ENCODE measurements at regions not wholly inside any gene's neighbourhood (a gene's known extent, or its start where the extent isn't known, plus 50 kb on each side); places are given as distances from the start of the nearest gene placed in this dataset.

GRCh38 chr18:73880387-73880786 is 267.2 kb downstream of the FBXO15 start:
- H3K4me3 ChIP-seq = no peak overlapping the region
- no peak overlapping the region for H3K27ac ChIP-seq
- DNase-seq = no peak
- intact Hi-C loops (cut with DNase I; ENCODE audit: low total_unique reads) = no loop called here
- no peaks in the 10 kb centered on the region for H3K27me3 ChIP-seq
- H3K36me3 ChIP-seq = no peaks in the 10 kb centered on the region
- TF ChIP-seq CTCF (IDR thresholded peaks at IDR 0.05) (no peak), POLR2A (IDR thresholded peaks at IDR 0.05) (no peak)
- H3K9me3 ChIP-seq = no peaks in the 10 kb centered on the region
- no peaks in the 10 kb centered on the region for H3K4me1 ChIP-seq

GRCh38 chr18:73879766-73880165 is 267.9 kb downstream of the FBXO15 start:
- H3K27ac ChIP-seq = no peak overlapping the region
- H3K9me3 ChIP-seq = no peaks in the 10 kb centered on the region
- H3K27me3 ChIP-seq = no peaks in the 10 kb centered on the region
- no peak overlapping the region for H3K4me3 ChIP-seq
- no peaks in the 10 kb centered on the region for H3K36me3 ChIP-seq
- DNase-seq = no peak
- TF ChIP-seq CTCF (IDR thresholded peaks at IDR 0.05) (no peak), POLR2A (IDR thresholded peaks at IDR 0.05) (no peak)
- intact Hi-C loops (cut with DNase I; ENCODE audit: low total_unique reads) = no loop called here
- no peaks in the 10 kb centered on the region for H3K4me1 ChIP-seq

GRCh38 chr18:73879328-73879727 is 268.3 kb downstream of the FBXO15 start:
- DNase-seq = no peak
- intact Hi-C loops (cut with DNase I; ENCODE audit: low total_unique reads) = no loop called here
- H3K4me3 ChIP-seq = no peak overlapping the region
- no peak for TF ChIP-seq CTCF (IDR thresholded peaks at IDR 0.05)
- no peak for TF ChIP-seq POLR2A (IDR thresholded peaks at IDR 0.05)
- no peak overlapping the region for H3K27ac ChIP-seq
- H3K36me3 ChIP-seq = no peaks in the 10 kb centered on the region
- H3K4me1 ChIP-seq = no peaks in the 10 kb centered on the region
- no peaks in the 10 kb centered on the region for H3K27me3 ChIP-seq
- H3K9me3 ChIP-seq = no peaks in the 10 kb centered on the region

- TF ChIP-seq POLR2A (IDR thresholded peaks at IDR 0.05) (no peak), CTCF (IDR thresholded peaks at IDR 0.05) (no peak)
- no peak overlapping the region for H3K27ac ChIP-seq
- intact Hi-C loops (cut with DNase I; ENCODE audit: low total_unique reads) = no loop called here
- no peak overlapping the region for H3K4me3 ChIP-seq
- H3K27me3 ChIP-seq = no peaks in the 10 kb centered on the region
- no peaks in the 10 kb centered on the region for H3K36me3 ChIP-seq
- H3K9me3 ChIP-seq = no peaks in the 10 kb centered on the region
- H3K4me1 ChIP-seq = no peaks in the 10 kb centered on the region
- no peak for DNase-seq
Measured at GRCh38 chr18:73869182-73869581, 278.5 kb downstream of the FBXO15 start.

GRCh38 chr18:73861771-73862170 is 285.9 kb downstream of the FBXO15 start:
- H3K9me3 ChIP-seq = no peaks in the 10 kb centered on the region
- H3K27me3 ChIP-seq = no peaks in the 10 kb centered on the region
- no peaks in the 10 kb centered on the region for H3K4me1 ChIP-seq
- no peak for TF ChIP-seq POLR2A (IDR thresholded peaks at IDR 0.05)
- TF ChIP-seq CTCF (IDR thresholded peaks at IDR 0.05) = no peak
- no peak overlapping the region for H3K4me3 ChIP-seq
- no peak overlapping the region for H3K27ac ChIP-seq
- no peak for DNase-seq
- H3K36me3 ChIP-seq = no peaks in the 10 kb centered on the region
- intact Hi-C loops (cut with DNase I; ENCODE audit: low total_unique reads) = no loop called here
